Activated CD8-positive, alpha-beta memory T cell treated with anti-CD3 and anti-CD28 coated beads for 1 hour (primary cell): ENCODE measurements at regions not wholly inside any gene's neighbourhood (a gene's known extent, or its start where the extent isn't known, plus 50 kb on each side); places are given as distances from the start of the nearest gene placed in this dataset.
"Not testable (repeated sequence)": the region's sequence is repeated elsewhere in the genome, so short reads cannot be mapped to it uniquely, and the experiment has no call there.

Experiments used
- DNase-seq, 2 donors: peaks; one replicate each; pipeline ENCODE4 v3.0.0-alpha.2; 2020; ENCODE audit warnings: low read depth in 1 of 2; ENCODE audit errors: extremely low read depth in 1 of 2

DNA sequence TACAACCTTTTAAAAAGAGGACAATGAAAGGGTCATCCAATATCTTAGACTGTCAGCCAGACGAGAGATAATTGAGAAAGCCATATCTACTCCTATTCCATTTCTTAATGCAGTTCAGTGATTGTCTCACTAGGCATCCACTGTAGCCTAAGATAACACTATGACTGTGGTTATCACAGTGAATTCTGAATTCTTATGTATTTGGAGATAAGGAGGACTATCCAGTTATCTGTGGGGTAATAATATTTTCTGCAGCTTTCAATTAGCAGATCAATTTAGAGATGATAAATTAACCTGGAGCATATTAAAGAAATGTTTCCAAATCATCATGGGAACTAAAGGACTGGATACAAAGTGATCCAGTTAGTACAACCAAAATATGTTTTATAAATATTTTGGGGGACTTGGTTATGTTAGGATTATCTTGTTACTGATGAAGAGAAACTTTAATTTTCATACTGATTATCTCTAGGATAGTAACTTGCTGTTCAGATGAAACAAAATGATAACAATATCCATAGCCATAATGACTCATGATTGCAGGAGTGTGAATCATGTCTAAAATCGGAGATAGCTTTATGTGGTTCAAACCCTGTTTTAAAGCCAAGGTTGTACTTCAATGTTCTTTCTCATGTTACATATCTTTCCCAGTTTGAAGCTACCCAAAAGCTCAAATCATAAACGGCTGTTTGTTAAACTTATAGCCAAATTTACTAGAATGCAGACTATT lies 1152.0 kb downstream of the HACE1 start:
- no peak for DNase-seq

DNA sequence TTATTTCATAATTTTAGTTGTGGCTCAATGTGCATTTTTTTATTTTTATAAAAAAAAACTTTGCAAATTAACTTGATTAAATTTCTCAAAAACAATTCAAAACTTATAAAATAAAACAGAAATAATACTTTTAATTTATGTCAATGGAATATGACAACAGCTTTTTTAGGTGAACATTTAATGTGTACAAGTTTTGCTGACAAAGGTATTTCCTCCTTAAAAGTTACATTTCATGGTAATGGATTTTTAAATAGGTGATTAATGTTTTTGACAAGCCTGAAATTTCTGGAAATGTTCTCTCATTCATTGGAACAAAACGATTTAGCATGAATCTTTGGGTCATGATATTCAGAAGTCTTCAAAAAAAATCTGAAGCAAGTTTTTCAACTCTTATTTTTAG lies 1160.0 kb downstream of the HACE1 start:
- DNase-seq, result no peak

DNA sequence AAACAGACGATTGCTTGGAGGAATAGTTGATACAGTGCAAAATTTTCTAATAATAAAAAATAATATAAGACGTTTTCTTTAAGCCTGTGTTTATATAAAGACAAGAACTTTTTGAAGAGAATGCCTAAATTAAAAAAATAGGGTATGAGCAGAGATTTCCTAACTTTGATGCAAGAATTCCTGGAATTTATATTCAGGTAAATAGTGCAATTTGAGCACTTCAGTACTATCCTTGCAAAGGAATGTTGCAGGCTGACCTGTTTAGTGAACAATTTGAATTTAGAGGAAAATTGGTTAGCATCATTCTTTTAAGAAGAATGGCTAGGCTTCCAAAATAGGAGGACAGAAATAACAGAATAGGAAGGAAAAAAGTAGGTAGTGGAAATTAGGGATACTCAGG lies 1172.3 kb downstream of the HACE1 start:
- DNase-seq, result no peak

DNA sequence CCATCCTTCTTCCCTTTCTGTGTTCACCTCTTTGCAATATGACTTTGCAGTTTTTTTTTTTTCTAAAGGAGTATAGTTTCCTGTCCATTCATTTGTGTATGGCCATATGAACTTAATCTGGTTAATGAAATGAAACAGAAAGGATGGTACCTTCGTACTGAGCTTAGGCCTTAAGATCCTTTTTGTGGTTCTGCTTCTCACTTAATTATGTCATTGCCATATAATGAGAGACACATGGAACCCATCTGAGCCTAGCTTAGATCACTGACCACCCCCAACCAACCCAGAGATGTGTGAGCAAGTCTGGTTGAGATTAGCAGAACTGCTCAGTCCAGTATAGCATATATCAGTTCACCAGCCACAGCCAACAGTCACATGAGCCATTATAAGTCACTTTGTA lies 1179.6 kb downstream of the HACE1 start:
- no peak for DNase-seq

DNA sequence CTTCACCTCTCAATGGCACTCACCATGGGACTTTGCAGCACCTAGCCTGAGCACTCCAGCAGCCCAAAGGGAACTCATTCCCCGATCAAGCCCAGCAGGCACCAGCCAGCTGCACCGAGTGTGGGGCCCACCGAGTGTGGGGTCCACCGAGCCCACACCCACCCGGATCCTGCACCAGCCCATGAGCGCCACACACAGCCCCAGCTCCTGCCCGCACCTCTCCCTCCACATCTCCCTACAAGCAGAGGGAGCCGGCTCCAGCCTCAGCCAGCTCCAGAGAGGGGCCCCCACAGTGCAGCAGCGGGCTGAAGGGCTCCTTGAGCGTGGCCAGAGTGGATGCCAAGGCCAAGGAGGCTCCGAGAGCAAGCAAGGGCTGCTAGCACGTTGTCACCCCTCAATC lies 1182.4 kb downstream of the HACE1 start:
- no peak for DNase-seq

DNA sequence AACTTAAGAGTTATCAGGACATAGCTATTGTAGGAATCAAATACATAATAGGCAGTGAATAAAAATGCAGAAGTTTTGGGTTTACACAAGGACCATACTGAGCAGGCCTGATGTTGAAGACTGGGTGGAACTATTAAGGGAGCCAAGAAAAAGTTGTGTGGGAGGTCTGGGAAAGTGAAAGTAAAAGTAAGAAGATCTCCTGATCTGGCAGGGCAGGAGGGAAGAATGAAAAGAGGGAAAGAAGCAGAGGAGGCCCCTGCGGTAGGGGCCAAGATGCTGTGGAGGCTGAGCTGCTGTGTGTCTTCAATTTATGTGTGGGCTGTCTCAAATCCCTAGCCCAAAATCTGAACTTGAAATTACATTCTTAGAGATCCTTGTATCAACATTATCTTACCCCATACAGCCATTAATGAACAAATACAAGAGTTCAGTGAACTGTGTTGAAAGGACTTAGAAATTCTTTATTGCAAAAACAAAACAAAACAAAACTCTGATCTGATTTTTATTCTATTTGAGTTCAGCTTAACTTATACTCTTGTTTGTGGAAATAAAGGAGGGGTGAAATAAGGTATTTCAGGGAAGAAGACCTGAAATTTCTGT lies 1183.8 kb downstream of the HACE1 start:
- DNase-seq, result no peak

DNA sequence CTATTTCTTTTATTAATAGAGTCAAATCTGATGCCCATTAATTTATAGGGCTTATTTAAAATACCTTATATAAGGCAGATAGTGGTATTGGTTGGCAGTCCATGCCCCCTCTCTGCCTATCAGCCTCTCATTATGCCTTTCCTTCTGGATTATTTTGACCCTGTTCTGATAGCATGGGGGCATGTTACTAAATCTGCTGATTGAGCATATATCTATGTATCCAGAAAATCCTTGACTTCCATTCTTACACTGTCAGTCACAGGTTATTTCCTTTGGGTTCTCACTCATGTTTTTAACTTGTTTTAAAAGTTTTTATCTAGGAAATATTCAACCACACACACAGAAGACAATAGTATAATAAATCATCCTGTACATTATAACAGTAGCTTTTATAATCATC lies 1184.9 kb downstream of the HACE1 start:
- DNase-seq, result no peak

DNA sequence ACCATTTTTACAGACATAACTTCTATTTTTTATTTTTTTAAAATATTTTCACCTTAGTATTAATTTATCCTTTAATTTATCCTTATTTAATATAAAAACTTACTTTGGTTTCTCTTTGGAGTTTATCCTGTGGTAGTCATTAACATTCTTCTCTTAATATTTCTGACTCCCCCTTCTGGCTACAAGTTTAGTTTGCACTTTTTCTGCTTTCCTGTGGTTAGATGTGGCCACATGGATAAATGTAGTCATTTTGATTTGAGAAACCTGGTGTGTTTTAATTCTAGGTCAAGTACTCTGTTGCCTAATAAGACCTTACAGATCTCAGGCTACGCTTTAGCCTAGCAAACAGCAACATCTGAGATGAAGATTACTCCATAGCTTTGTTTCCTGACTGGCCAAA lies 1187.5 kb downstream of the HACE1 start:
- DNase-seq, result no peak

DNA sequence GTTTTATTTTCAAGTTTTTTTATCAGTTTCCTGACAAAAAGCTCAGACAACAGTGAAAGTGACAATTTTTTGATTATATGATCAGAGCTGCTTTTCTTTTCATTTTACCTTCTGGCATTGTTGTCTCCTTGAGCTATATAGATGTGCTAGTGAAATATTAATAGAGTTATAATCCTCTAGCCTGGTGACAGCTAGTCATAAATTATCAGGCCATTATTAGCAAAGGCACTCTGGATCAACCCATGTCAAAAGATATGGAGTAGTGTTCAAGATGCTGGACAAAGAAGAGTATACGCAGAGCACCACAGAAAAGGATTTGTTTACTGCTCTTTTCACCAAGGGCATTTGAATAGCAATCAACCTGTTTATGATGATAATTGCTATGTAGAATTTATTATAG lies 1230.1 kb downstream of the HACE1 start:
- DNase-seq, result no peak

DNA sequence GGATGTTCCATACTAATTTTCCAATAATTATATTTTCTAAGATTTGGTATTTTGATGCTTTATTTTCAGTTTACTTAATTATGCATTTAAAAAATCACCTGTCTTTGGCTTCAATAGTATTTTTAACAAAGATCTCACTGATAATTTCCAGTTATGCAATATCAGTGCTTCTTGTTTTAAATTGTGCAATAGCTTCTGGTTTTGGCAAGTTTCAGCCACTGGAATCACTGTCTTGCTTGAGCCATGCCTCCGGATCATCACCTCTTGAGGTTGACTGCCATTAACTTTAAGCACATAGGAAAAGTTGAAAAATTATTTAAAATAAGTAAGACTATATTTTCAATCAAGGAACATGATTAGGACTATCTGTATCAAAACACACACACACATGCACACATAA lies 1242.1 kb downstream of the HACE1 start:
- DNase-seq, result no peak

DNA sequence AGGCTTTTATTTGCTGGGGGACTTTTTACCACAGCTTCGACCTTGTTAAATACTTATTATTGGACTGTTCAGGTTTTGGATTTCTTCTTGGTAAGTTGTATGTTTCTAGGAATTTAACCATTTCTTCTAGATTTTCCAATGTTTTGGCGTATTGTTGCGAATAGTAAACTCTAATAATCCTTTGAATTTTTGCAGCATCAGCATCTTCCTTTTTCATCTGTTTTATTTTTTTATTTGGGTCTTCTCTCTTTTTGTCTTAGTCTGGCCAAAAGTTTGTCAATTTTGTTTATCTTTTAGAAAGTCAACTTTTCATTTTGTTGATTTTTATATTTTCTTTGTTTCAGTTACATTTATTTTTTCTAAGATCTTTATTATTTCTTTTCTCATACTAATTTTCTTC lies 1272.0 kb downstream of the HACE1 start:
- no peak for DNase-seq

DNA sequence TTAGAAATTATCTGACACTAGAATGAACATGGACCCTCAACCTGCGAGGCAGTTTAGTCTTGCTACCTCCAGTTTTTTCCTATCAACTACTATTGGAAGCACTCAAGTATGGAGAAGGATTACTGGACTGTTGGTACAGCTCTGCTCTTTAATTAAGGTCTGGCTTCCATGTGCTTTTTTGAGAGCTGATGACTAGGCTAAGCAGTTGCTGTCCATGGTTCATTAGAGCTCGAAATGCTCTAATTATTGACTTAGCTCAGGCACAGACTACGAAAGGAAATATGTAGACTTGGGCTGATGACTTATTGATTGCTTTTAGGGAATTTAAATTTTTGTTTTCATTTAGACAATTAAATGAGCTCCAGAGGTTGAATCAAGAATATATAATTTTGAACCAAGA lies 1281.6 kb downstream of the HACE1 start:
- no peak for DNase-seq

DNA sequence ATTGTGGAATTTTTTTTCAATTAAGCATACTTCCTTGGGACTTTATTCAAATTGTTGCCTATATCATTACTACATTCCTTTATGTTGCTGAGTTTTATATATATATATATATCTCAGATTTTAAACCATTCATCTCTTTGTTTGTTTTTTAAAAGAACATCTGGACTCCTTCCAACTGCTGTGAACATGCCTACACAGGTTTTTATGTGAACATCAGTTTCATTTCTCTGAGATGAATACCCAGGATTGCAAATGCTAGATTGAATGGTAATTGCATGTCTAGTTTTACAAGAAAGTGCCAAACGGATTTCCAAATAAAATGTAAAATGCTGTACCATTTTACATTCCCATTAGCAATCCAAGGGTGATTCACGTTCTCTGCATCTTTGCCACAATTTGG lies 1289.3 kb downstream of the HACE1 start:
- DNase-seq, result no peak

DNA sequence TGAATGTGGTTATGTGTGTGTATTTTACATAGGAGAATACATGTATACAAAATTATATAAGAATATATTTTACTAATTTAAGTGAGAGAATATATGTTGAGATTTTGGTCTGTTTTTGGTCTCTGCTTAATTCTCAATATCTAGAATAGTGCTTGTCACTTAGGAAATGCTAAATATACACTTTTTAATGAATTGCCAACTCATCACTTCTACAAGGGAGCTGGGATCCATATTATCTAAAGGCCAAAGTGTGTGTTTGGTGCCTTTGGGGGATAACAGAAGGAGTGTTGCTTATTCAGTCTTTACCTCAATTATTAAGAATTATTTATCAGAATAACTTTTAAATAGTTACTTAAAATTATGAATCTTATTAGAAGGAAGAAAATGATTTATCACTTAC lies 1304.8 kb downstream of the HACE1 start:
- DNase-seq, result no peak

DNA sequence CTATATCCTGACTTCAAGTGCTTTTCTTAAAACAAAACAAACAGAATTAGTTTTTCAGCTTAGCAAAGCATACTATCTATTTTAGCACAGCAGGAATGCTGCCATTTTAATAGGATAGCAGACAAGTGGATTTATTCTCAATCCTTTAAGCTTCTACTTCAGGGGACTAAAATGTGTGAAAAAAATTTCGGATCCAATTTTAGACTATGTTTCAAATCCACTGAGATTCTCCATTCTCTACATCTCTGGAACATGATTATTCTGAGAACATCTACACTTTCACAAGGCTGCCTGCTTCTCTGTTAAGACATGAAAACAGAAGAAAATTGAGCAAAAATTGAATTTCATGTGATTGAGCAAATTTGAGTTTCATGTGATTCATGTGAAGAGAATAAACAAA lies 1321.3 kb downstream of the HACE1 start:
- DNase-seq, result no peak

DNA sequence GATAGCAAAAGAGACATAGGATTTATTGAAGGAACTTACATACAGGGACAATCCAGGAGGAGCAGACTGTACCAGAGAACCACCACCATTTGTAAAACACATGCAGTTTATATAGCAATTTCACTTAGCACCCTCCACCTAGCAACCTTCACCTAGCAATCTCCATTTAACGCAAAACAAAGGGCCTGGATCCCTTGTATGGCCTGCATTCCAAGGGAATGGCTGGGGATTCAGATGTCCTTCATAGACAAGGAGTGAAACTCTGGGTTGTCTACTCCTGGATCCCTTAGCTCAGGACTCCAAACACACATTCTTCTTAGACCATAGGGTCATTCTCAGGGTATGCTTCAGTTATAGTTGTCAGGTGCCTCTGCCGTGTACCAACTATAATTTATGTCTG lies 1324.9 kb downstream of the HACE1 start:
- no peak for DNase-seq

DNA sequence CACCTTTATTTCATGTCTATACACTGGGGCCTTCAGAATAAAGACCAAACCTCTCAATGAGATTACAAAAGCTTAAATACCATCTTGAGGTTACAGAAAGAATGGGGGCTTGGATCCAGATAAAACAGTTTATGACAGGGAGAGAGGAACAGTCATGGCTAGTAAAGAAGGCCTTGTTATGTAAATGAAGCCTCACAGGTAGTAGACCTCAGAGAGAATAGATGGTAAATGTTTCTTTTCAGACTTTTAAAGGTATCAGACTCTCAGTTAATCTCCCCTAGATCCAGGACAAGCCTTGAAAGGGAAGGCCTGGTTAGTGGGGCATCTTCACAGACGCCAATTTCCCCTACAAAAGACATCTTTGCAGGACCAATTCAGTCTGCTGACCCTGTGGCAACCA lies 1325.6 kb downstream of the HACE1 start:
- no peak for DNase-seq

DNA sequence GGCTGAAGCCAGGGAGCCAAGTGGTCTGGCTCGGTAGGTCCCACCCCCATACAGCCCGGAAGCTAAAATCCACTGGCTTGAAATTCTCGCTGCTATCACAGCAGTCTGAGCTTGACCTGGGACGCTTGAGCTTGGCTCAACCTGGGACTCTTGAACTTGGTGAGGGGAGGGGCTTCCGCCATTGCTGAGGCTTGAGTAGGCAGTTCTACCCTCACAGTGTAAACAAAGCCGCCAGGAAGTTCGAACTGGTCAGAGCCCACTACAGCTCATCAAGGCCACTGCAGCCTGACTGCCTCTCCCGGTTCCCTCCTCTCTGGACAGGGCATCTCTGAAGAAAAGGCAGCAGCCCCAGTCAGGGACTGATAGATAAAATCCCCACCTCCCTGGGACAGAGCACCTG lies 1337.7 kb downstream of the HACE1 start:
- no peak for DNase-seq

DNA sequence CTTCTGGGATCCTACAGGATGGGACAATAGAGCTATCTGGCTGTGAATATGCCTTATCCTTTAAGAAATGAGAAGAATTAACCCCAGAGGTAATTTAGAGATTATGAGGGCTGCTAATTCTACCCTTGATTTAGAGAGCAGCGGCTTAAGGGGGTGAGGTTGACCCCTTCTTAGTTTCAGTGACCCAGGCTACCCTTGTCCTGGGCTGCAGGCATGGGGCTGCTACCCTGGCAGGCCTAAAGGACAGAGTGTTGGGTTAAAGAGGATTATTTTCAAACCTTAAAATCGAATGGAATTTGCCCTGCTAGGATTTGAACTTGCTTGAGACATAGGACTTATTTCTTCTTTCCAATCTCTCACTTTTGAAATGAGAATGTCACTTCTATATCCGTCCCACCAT lies 1343.4 kb downstream of the HACE1 start:
- no peak for DNase-seq

DNA sequence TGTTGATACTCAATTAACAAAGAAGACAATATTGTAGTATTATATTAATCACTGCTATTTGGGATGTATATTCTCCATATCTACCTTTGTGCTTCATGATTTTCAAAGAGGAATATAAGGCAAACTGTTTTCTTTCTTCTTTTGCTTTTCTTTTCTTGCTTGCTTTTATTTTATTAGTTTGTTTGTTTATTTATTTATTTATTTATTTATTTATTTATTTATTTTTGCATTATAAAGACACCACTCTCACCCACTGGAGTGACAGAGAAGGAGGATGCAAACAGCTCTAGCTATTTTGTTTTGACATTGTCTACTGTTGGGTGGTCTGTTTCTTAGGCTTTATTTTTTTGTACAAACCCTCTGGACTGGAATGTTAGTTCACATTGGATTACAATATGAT lies 1352.7 kb downstream of the HACE1 start:
- DNase-seq, result no peak

DNA sequence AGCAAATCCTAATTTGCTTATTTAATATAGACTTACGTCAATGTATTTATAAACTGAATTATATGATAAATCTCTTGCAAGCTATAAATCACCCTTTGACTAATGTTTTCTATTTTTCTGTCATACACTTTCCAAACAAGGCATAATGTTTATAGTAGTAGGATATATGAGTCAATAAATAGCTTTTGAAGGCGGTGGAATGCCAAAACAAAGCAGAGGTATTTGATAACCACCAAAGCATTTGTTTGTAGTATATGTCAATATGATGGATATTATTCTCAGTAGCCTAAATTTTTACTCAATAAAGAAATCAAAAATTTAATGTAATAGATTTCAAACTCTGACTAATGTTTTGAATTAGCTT lies 1354.6 kb downstream of the HACE1 start:
- DNase-seq, result no peak

DNA sequence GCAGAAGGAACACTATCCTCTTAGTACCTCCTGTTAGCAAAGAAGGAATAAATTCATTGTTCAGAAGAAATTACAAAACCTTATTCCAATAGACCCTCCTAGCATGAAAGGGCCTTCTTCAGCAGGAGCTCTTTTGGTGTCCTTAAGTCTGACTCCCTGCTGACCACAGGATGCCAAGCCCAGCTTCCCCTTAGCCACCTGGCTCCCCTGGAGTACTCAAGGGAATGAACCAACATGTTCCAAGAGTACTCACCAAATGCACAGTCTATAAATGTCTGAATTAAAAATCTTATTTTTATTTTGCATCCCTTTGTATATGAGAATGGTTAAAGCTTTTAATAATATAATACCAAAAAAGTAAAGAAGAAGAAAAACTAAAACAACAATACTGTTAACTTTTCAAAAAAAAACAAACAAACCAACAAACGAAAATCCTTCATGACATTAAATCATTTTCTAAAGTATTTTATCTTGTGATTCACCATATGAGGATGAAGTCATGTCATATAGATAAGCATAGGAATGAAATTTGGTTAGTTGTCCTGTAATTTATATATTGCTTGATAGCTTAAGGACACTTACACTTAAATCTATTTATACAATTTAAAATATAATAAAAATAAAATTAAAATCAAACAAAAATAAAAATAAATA lies 1355.1 kb downstream of the HACE1 start:
- no peak for DNase-seq

DNA sequence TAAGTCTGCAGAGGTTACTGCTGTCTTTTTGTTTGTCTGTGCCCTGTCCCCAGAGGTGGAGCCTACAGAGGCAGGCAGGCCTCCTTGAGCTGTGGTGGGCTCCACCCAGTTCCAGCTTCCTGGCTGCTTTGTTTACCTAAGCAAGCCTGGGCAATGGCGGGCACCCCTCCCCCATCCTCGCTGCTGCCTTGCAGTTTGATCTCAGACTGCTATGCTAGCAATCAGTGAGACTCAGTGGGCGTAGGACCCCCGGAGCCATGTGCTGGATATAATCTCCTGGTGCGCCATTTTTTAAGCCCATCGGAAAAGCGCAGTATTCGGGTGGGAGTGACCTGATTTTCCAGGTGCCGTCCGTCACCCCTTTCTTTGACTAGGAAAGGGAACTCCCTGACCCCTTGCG lies 1363.1 kb downstream of the HACE1 start:
- not testable (repeated sequence) for DNase-seq
